GM12878 (cell line): ENCODE measurements at regions not wholly inside any gene's neighbourhood (a gene's known extent, or its start where the extent isn't known, plus 50 kb on each side); places are given as distances from the start of the nearest gene placed in this dataset.

Source experiments
- ATAC-seq: fragments of 200-7000 bp; cut with Tn5 transposase; 3 replicates; pipeline ENCODE4 v1.9.1; 2020; ENCODE audit warnings: mild to moderate bottlenecking, moderate library complexity
- BruUV-seq: library from RNA; stranded (reverse); fragments of 400-500 nt; replicated peaks from 2 replicates; lab custom pipeline; 2021; lab: Mats Ljungman, UMichigan
- CTCF ChIA-PET: fragments of 300-600 bp; sonication (Branson Sonifier 250); formaldehyde crosslinking; extraction: SDS; loops from one replicate; lab custom pipeline; 2021; ENCODE audit warnings: inconsistent platforms; lab: Yijun Ruan, JAX
- POLR2A ChIA-PET: fragments of 350-600 bp; formaldehyde crosslinking; extraction: SDS; loops from one replicate; lab custom pipeline; 2021; ENCODE audit warnings: inconsistent platforms; lab: Charles Lee
- RAD21 ChIA-PET: fragments of 300-600 bp; sonication (Branson Sonifier 250); formaldehyde crosslinking; loops from one replicate; lab custom pipeline; 2023; ENCODE audit warnings: antibody characterized with exemption; ENCODE audit not compliant: unreplicated experiment; lab: Charles Lee
- SMC1A ChIA-PET: fragments of 300-600 bp; sonication (Branson Sonifier 250); formaldehyde crosslinking; loops from one replicate; lab custom pipeline; 2023; ENCODE audit not compliant: unreplicated experiment, uncharacterized antibody; lab: Charles Lee
- DNase-seq: peaks from one replicate; pipeline ENCODE4 v3.0.0-alpha.2; 2011; ENCODE audit warnings: low read depth, low spot score
- FAIRE-seq: peaks from 3 replicates; lab custom pipeline; 2011; peaks lifted over from hg19 to GRCh38; lab: Jason Lieb, UNC
- H2AFZ ChIP-seq: 2 replicates; pipeline ENCODE4 v1.6.0; 2011; ENCODE audit warnings: low read depth, low read length, control low read depth; ENCODE audit not compliant: control insufficient read depth
- H3K27ac ChIP-seq: 2 replicates; pipeline ENCODE4 v1.5.1; 2011; ENCODE audit warnings: control low read depth; ENCODE audit not compliant: control insufficient read depth, insufficient read depth
- H3K27me3 ChIP-seq, 2 experiments: replicated peaks in 1 of 2; 2 replicates each; pipeline versions ENCODE4 v1.6.0 to v1.6.1; 2011; ENCODE audit warnings: low read length in 1 of 2; ENCODE audit not compliant: control insufficient read depth in 2 of 2, insufficient read depth in 2 of 2
- H3K36me3 ChIP-seq, 2 experiments: 2 replicates each; pipeline ENCODE4 v1.5.1; 2011; ENCODE audit warnings: low read length in 1 of 2; ENCODE audit not compliant: control insufficient read depth in 2 of 2, insufficient read depth in 2 of 2
- H3K4me1 ChIP-seq: 2 replicates; pipeline ENCODE4 v1.6.1; 2011; ENCODE audit warnings: mild to moderate bottlenecking, low read length, moderate library complexity, mixed read lengths; ENCODE audit not compliant: control insufficient read depth, insufficient read depth
- H3K4me2 ChIP-seq: 2 replicates; pipeline ENCODE4 v1.6.0; 2011; ENCODE audit warnings: control low read depth; ENCODE audit not compliant: control insufficient read depth, insufficient read depth
- H3K4me3 ChIP-seq: fragments of 200-600 bp; sonication (generic); 2 replicates; pipeline ENCODE4 v1.5.1; 2016
- H3K79me2 ChIP-seq: 2 replicates; pipeline ENCODE4 v1.6.0; 2011; ENCODE audit warnings: low read length; ENCODE audit not compliant: control insufficient read depth, insufficient read depth
- H3K9ac ChIP-seq: 2 replicates; pipeline ENCODE4 v1.8.0; 2011; ENCODE audit warnings: low read length, control low read depth, mixed read lengths; ENCODE audit not compliant: control insufficient read depth, insufficient read depth
- H3K9me3 ChIP-seq: replicated peaks from 3 replicates; pipeline ENCODE4 v1.5.1; 2011; ENCODE audit warnings: mild to moderate bottlenecking, low read length; ENCODE audit not compliant: control insufficient read depth, insufficient read depth
- H4K20me1 ChIP-seq: 2 replicates; pipeline ENCODE4 v1.6.0; 2011; ENCODE audit not compliant: control insufficient read depth, insufficient read depth
- BCL11A ChIP-seq: IDR thresholded peaks from 2 replicates; pipeline ENCODE4 v1.6.1; 2011; ENCODE audit warnings: low read depth, low read length
- CHD4 ChIP-seq: fragments of 200-600 bp; sonication (generic); IDR thresholded peaks from 2 replicates; pipeline ENCODE4 v1.6.1; 2016; ENCODE audit warnings: mild to moderate bottlenecking
- GATAD2B ChIP-seq: fragments of 450-650 bp; conservative IDR thresholded peaks from 2 replicates; pipeline ENCODE4 v1.6.1; 2017; ENCODE audit warnings: low read depth, mild to moderate bottlenecking, moderate library complexity
- HCFC1 ChIP-seq: fragments of 150-350 bp; IDR thresholded peaks from 2 replicates; pipeline ENCODE4 v1.6.1; 2014; ENCODE audit warnings: low read length
- JUND ChIP-seq: IDR thresholded peaks from 2 replicates; pipeline ENCODE4 v1.6.1; 2012; ENCODE audit warnings: low read depth, mild to moderate bottlenecking, low read length, improper control_type of control experiment, moderate library complexity
- MTA3 ChIP-seq: IDR thresholded peaks from 2 replicates; pipeline ENCODE4 v1.6.1; 2012; ENCODE audit warnings: low read length, inconsistent platforms, borderline replicate concordance
- NFIC ChIP-seq: IDR thresholded peaks from 2 replicates; pipeline ENCODE4 v1.6.1; 2012; ENCODE audit warnings: low read depth, mild to moderate bottlenecking, inconsistent platforms, low read length, moderate library complexity
- NFYB ChIP-seq: IDR thresholded peaks from 2 replicates; pipeline ENCODE4 v1.6.1; 2011; ENCODE audit warnings: low read depth, mild to moderate bottlenecking, low read length, improper control_type of control experiment, moderate library complexity; ENCODE audit not compliant: insufficient read depth
- NR2C2 ChIP-seq: IDR thresholded peaks from 2 replicates; pipeline ENCODE4 v1.6.1; 2011; ENCODE audit warnings: borderline replicate concordance, low read depth; ENCODE audit not compliant: control insufficient read depth, insufficient read length
- NRF1 ChIP-seq: conservative IDR thresholded peaks from 2 replicates; pipeline ENCODE4 v1.6.1; 2011; ENCODE audit warnings: mild to moderate bottlenecking, low read depth, low read length, improper control_type of control experiment
- SKIL ChIP-seq: fragments of 450-650 bp; IDR thresholded peaks from 2 replicates; pipeline ENCODE4 v1.6.1; 2017; ENCODE audit warnings: mild to moderate bottlenecking, low read depth, inconsistent platforms; ENCODE audit not compliant: poor library complexity, severe bottlenecking
- WRNIP1 ChIP-seq: IDR thresholded peaks from 2 replicates; pipeline ENCODE4 v1.6.1; 2011; ENCODE audit warnings: low read depth, low read length, improper control_type of control experiment, borderline replicate concordance
- ZBTB40 ChIP-seq: fragments of 450-650 bp; IDR thresholded peaks from 2 replicates; pipeline ENCODE4 v1.6.1; 2016; ENCODE audit warnings: mild to moderate bottlenecking, moderate library complexity, borderline replicate concordance
- ZSCAN29 ChIP-seq: fragments of 450-650 bp; IDR thresholded peaks from 2 replicates; pipeline ENCODE4 v1.6.1; 2017; ENCODE audit warnings: mild to moderate bottlenecking, moderate library complexity
- whole genome bisulfite sequencing: methylation state at CpG from one replicate; pipeline ENCODE4 v1.1.6; 2016; ENCODE audit warnings: low lambda C conversion rate; ENCODE audit not compliant: insufficient replicate concordance, insufficient coverage; ENCODE audit errors: missing lambda C conversion rate; 5-methylcytosine and 5-hydroxymethylcytosine counted together
- in situ Hi-C: fragments of 300-500 bp; cut with MboI; formaldehyde crosslinking; loops from 9 replicates; pipeline ENCODE4 v1.14.3; 2018; ENCODE audit warnings: mixed read lengths
- intact Hi-C: fragments of 100-400 bp; cut with micrococcal nuclease; formaldehyde crosslinking; loops from one replicate; pipeline ENCODE4 v1.14.2; 2022; ENCODE audit not compliant: unreplicated experiment

- in situ Hi-C loops = no loop called here
- POLR2A ChIA-PET = no interaction called here
- DNase-seq = no peak
- Histone ChIP-seq H3K27ac (no peak overlapping the region), H3K27me3 (peaks cover 0 to 2% of the 10 kb centered on the region in 2 experiments; a peak in 2 of 4 replicates), H3K79me2 (no peaks in the 10 kb centered on the region), H2AFZ (no peak overlapping the region), H3K9me3 (no peaks in the 10 kb centered on the region), H3K9ac (no peak overlapping the region)
- 34% methylated on average over 3 of the region's 3 CpGs for WGBS
- RAD21 ChIA-PET = no interaction called here
- no TSS peak for BruUV-seq
- SMC1A ChIA-PET = no interaction called here
- FAIRE-seq = no peak
- intact Hi-C loops = no loop called here
- no peak for TF ChIP-seq NFYB
- no peak for TF ChIP-seq ZSCAN29
- TF ChIP-seq GATAD2B = no peak
- no peak for TF ChIP-seq SKIL
- TF ChIP-seq CHD4 = no peak
- TF ChIP-seq ZBTB40 = no peak
- TF ChIP-seq MTA3 = no peak
- TF ChIP-seq JUND = no peak
- TF ChIP-seq HCFC1 = no peak
- TF ChIP-seq NRF1 = no peak
- no peak for TF ChIP-seq NFIC
- TF ChIP-seq NR2C2 = no peak
- no peak for TF ChIP-seq WRNIP1
- TF ChIP-seq BCL11A = no peak
- TF ChIP-seq, all 136 proteins: peak for 0
- Histone ChIP-seq H4K20me1 (no peaks in the 10 kb centered on the region), H3K4me1 (no peaks in the 10 kb centered on the region), H3K4me3 (no peak overlapping the region), H3K36me3 (no peaks in the 10 kb centered on the region), H3K4me2 (no peak overlapping the region)
- CTCF ChIA-PET = no interaction called here
- no peak for ATAC-seq
Observed at GRCh38 chr3:182465301-182466185, 327.8 kb upstream of the ATP11B start.
